Heart left ventricle (tissue), 16 donors: ENCODE measurements at regions not wholly inside any gene's neighbourhood (a gene's known extent, or its start where the extent isn't known, plus 50 kb on each side); places are given as distances from the start of the nearest gene placed in this dataset.
A peak's percentile ranks its signal among the peaks of the same experiment; 100 is the strongest.

Source experiments
- ATAC-seq, 4 donors: fragments of 200-7000 bp; cut with Tn5 transposase; one replicate each; pipeline ENCODE4 v1.9.1; 2020 to 2022; ENCODE audit warnings: moderate library complexity in 4 of 4, mild to moderate bottlenecking in 3 of 4, moderate number of reproducible peaks in 1 of 4
- DNase-seq, 5 donors: peaks; one replicate each; pipeline ENCODE4 v3.0.0-alpha.2; 2020
- H3K27ac ChIP-seq, 12 donors: fragments of 200-600 bp; sonication (generic) in 4 of 12; one replicate each; pipeline versions ENCODE4 v1.5.0 to v1.8.0; 2016 to 2022; ENCODE audit warnings: mild to moderate bottlenecking in 2 of 12
- H3K27me3 ChIP-seq, 9 donors: fragments of 200-600 bp; sonication (generic) in 2 of 9; one replicate each; pipeline versions ENCODE4 v1.5.1 to v1.8.0; 2016 to 2022; ENCODE audit warnings: mild to moderate bottlenecking in 3 of 9
- H3K36me3 ChIP-seq, 9 donors: fragments of 200-600 bp; sonication (generic) in 2 of 9; one replicate each; pipeline versions ENCODE4 v1.5.0 to v1.8.0; 2018 to 2022; ENCODE audit warnings: mild to moderate bottlenecking in 2 of 9
- H3K4me1 ChIP-seq, 12 donors: fragments of 200-600 bp; sonication (generic) in 4 of 12; one replicate each; pipeline versions ENCODE4 v1.5.0 to v1.8.0; 2016 to 2022; ENCODE audit warnings: mild to moderate bottlenecking in 3 of 12
- H3K4me3 ChIP-seq, 12 donors: fragments of 200-600 bp; sonication (generic) in 4 of 12; one replicate each; pipeline versions ENCODE4 v1.5.0 to v1.8.0; 2017 to 2022; ENCODE audit warnings: mild to moderate bottlenecking in 9 of 12, moderate library complexity in 4 of 12
- H3K9me3 ChIP-seq, 12 donors: fragments of 200-600 bp; sonication (generic) in 4 of 12; one replicate each; pipeline versions ENCODE4 v1.5.0 to v1.8.0; 2016 to 2022; ENCODE audit warnings: mild to moderate bottlenecking in 1 of 12
- CTCF ChIP-seq, 12 donors: fragments of 200-600 bp; sonication (generic) in 4 of 12; IDR thresholded peaks; one replicate each; pipeline versions ENCODE4 v1.5.0 to v1.8.0; 2018 to 2022; ENCODE audit warnings: antibody characterized with exemption in 12 of 12, mild to moderate bottlenecking in 5 of 12
- POLR2A ChIP-seq, 2 donors: fragments of 450-650 bp; IDR thresholded peaks; one replicate each; pipeline ENCODE4 v1.6.1; 2017; ENCODE audit warnings: antibody characterized with exemption in 2 of 2, mild to moderate bottlenecking in 2 of 2, moderate library complexity in 2 of 2
- WGBS, 4 donors: extraction: QIAGEN DNeasy Blood & Tissue Kit in 2 of 4; methylation state at CpG; one replicate each; pipeline versions ENCODE4 v1.1.5 to v1.1.7; 2013 to 2018; 5-methylcytosine and 5-hydroxymethylcytosine counted together
- intact Hi-C, 10 donors: fragments of 100-400 bp; cut with DNase I; formaldehyde crosslinking; loops; one replicate each; pipeline versions ENCODE4 v1.11.1 to v1.14.2; 2022
- donor health status: ischemic (EF 13 %, LVEDD 7.1; RV severe dilation, severe dysfunction).
- donor health status: healthy with polysubstance abuse.
- donor health status: DM: no; HTN: yes; CAD: no.
- donor health status: DM: no; HTN: no; CAD: no.
- donor health status: ischemic (EF 25% LVEDD 6.9; RV normal size, moderate dysfunction).
- donor health status: ischemic (EF 25% LVEDD 5.7; RV mildly dilated, moderate dysfunction).
- donor health status: healthy.
- donor health status: DM: yes; HTN: yes; CAD: no.
- donor health status: ischemic (EF 35%, LVEDD 5.7; RV mildly dilated, moderate dysfunction).
- donor health status: nonischemic (EF 11% LVEDD 7.7; RV severe dilation, severe dysfunction).
- donor health status: DM: yes; HTN: yes; CAD: no.
- donor health status: PGD.
- donor health status: ischemic (EF 29% LVEDD 5.4; RV normal size, mild dysfunction).
- donor health status: nonischemic (EF 23%, LVEDD 6.1; RV moderate dilation, normal function).

GRCh38 chr2:78318275-78318674 is 707.2 kb upstream of the REG3G start:
- TF ChIP-seq CTCF (IDR thresholded peaks at IDR 0.05) (no peak), POLR2A (IDR thresholded peaks at IDR 0.05) (no peak)
- H3K9me3 ChIP-seq: peaks cover 0 to 8% (median 0%) of the 10 kb centered on the region in 12 donors
- DNase-seq: no peak
- no peak overlapping the region for H3K27ac ChIP-seq
- intact Hi-C loops: no loop called here
- ATAC-seq: no peak
- 65 to 74% (median 74%) methylated on average over 2 of the region's 2 CpGs for WGBS, 4 donors
- no peaks in the 10 kb centered on the region for H3K36me3 ChIP-seq
- no peak overlapping the region for H3K4me3 ChIP-seq
- H3K4me1 ChIP-seq: no peaks in the 10 kb centered on the region
- no peaks in the 10 kb centered on the region for H3K27me3 ChIP-seq

GRCh38 chr2:78330193-78330592 is 695.3 kb upstream of the REG3G start:
- ATAC-seq (no peak), DNase-seq (no peak)
- intact Hi-C loops: no loop called here
- Histone ChIP-seq H3K27ac (no peak overlapping the region), H3K4me1 (no peaks in the 10 kb centered on the region), H3K27me3 (no peaks in the 10 kb centered on the region), H3K9me3 (no peaks in the 10 kb centered on the region), H3K36me3 (no peaks in the 10 kb centered on the region), H3K4me3 (no peak overlapping the region)
- TF ChIP-seq POLR2A (IDR thresholded peaks at IDR 0.05) (no peak), CTCF (IDR thresholded peaks at IDR 0.05) (no peak)

GRCh38 chr2:78351208-78351607 is 674.3 kb upstream of the REG3G start:
- H3K36me3 ChIP-seq: no peaks in the 10 kb centered on the region
- no peak overlapping the region for H3K4me3 ChIP-seq
- no peaks in the 10 kb centered on the region for H3K9me3 ChIP-seq
- WGBS, 4 donors: 66 to 75% (median 70%) methylated on average over 3 of the region's 3 CpGs
- TF ChIP-seq CTCF (IDR thresholded peaks at IDR 0.05) (peak in 1 of 12 donors; percentile 11), POLR2A (IDR thresholded peaks at IDR 0.05) (no peak)
- H3K27me3 ChIP-seq: no peaks in the 10 kb centered on the region
- DNase-seq (no peak), ATAC-seq (no peak)
- no peak overlapping the region for H3K27ac ChIP-seq
- intact Hi-C loops: no loop called here
- H3K4me1 ChIP-seq: no peaks in the 10 kb centered on the region

GRCh38 chr2:78353168-78353567 is 672.3 kb upstream of the REG3G start:
- Histone ChIP-seq H3K4me1 (no peaks in the 10 kb centered on the region), H3K27me3 (no peaks in the 10 kb centered on the region), H3K36me3 (no peaks in the 10 kb centered on the region), H3K4me3 (no peak overlapping the region), H3K27ac (no peak overlapping the region), H3K9me3 (no peaks in the 10 kb centered on the region)
- WGBS, 4 donors: 60 to 84% (median 72%) methylated on average over 1 of the region's 1 CpG
- DNase-seq (no peak), ATAC-seq (no peak)
- intact Hi-C loops: no loop called here
- no peak for TF ChIP-seq CTCF (IDR thresholded peaks at IDR 0.05)
- no peak for TF ChIP-seq POLR2A (IDR thresholded peaks at IDR 0.05)
